OCI-LY7 (cell line): ENCODE measurements at regions not wholly inside any gene's neighbourhood (a gene's known extent, or its start where the extent isn't known, plus 50 kb on each side); places are given as distances from the start of the nearest gene placed in this dataset.

Experiments
- BruUV-seq: library from RNA; stranded (reverse); fragments of 400-500 nt; replicated peaks from 2 replicates; lab custom pipeline; 2021; lab: Mats Ljungman, UMichigan
- CTCF ChIA-PET: fragments of 300-600 bp; sonication (Branson Sonifier 250); formaldehyde crosslinking; loops from one replicate; lab custom pipeline; 2022; ENCODE audit warnings: antibody characterized with exemption; ENCODE audit not compliant: unreplicated experiment; lab: Charles Lee
- POLR2A ChIA-PET: fragments of 300-600 bp; sonication (Branson Sonifier 250); formaldehyde crosslinking; loops from one replicate; lab custom pipeline; 2022; ENCODE audit warnings: antibody characterized with exemption; lab: Charles Lee
- DNase-seq: peaks from one replicate; pipeline ENCODE4 v3.0.0-alpha.2; 2015; ENCODE audit warnings: low spot score
- H2AFZ ChIP-seq: fragments of 200-600 bp; sonication (generic), shearing (Covaris generic); 2 replicates; pipeline ENCODE4 v1.6.1; 2014; ENCODE audit warnings: mild to moderate bottlenecking, antibody characterized with exemption, low read length, moderate library complexity
- H3K27ac ChIP-seq: fragments of 200-600 bp; sonication (generic); 2 replicates; pipeline ENCODE4 v1.5.1; 2014; ENCODE audit warnings: mixed run types, low read depth, mild to moderate bottlenecking, moderate library complexity, low read length, inconsistent platforms; ENCODE audit not compliant: poor library complexity, severe bottlenecking
- H3K36me3 ChIP-seq: fragments of 200-600 bp; sonication (generic); 2 replicates; pipeline ENCODE4 v1.6.1; 2014; ENCODE audit warnings: mild to moderate bottlenecking, antibody characterized with exemption, low read length, moderate library complexity, mixed read lengths; ENCODE audit not compliant: insufficient read depth
- H3K4me1 ChIP-seq: fragments of 200-600 bp; sonication (generic); 2 replicates; pipeline ENCODE4 v1.5.1; 2014; ENCODE audit warnings: mild to moderate bottlenecking, low read length; ENCODE audit not compliant: insufficient read depth, poor library complexity, severe bottlenecking
- H3K4me2 ChIP-seq: fragments of 200-600 bp; sonication (generic); 2 replicates; pipeline ENCODE4 v1.6.1; 2014; ENCODE audit warnings: mild to moderate bottlenecking, low read length
- H3K4me3 ChIP-seq: fragments of 200-600 bp; sonication (generic); 2 replicates; pipeline ENCODE4 v1.5.1; 2014; ENCODE audit warnings: mild to moderate bottlenecking, low read depth, low read length; ENCODE audit not compliant: poor library complexity, severe bottlenecking
- H3K79me2 ChIP-seq: fragments of 200-600 bp; sonication (generic); 2 replicates; pipeline ENCODE4 v1.6.1; 2016; ENCODE audit warnings: low read depth, mild to moderate bottlenecking, low read length, moderate library complexity, mixed read lengths; ENCODE audit not compliant: insufficient read depth
- H3K9me2 ChIP-seq: fragments of 200-600 bp; sonication (generic); 2 replicates; pipeline ENCODE4 v1.6.1; 2016; ENCODE audit warnings: mild to moderate bottlenecking, low read length, mixed read lengths; ENCODE audit not compliant: insufficient read depth
- H3K9me3 ChIP-seq: fragments of 200-600 bp; sonication (generic); 2 replicates; pipeline ENCODE4 v1.6.1; 2014; ENCODE audit warnings: mild to moderate bottlenecking, mixed run types, low read length, mixed read lengths
- H4K20me1 ChIP-seq: fragments of 200-600 bp; sonication (generic); 2 replicates; pipeline ENCODE4 v1.6.1; 2014; ENCODE audit warnings: mild to moderate bottlenecking, antibody characterized with exemption, low read length, moderate library complexity, mixed read lengths; ENCODE audit not compliant: insufficient read depth
- CTCF ChIP-seq: fragments of 200-600 bp; sonication (generic); conservative IDR thresholded peaks from 2 replicates; pipeline ENCODE4 v1.5.1; 2014; ENCODE audit warnings: mild to moderate bottlenecking, antibody characterized with exemption, low read length, moderate library complexity, mixed read lengths
- EZH2phosphoT487 ChIP-seq: fragments of 200-600 bp; sonication (generic); IDR thresholded peaks from 2 replicates; pipeline ENCODE4 v1.6.1; 2018; ENCODE audit warnings: low read depth, borderline replicate concordance, mild to moderate bottlenecking, mixed run types, antibody characterized with exemption, low read length, moderate library complexity, mixed read lengths
- intact Hi-C: fragments of 100-400 bp; cut with micrococcal nuclease; formaldehyde crosslinking; loops from one replicate; pipeline ENCODE4 v1.10.0; 2022; ENCODE audit not compliant: unreplicated experiment

GRCh38 chr18:2316082-2316750 lies 255.1 kb downstream of the METTL4 start:
- Histone ChIP-seq H3K9me2 (no peaks in the 10 kb centered on the region), H3K79me2 (no peaks in the 10 kb centered on the region), H3K4me1 (peaks cover 26% of the 10 kb centered on the region), H3K4me2 (no peak overlapping the region), H3K36me3 (no peaks in the 10 kb centered on the region; the same call in 1 of the 2 replicates), H4K20me1 (no peaks in the 10 kb centered on the region), H2AFZ (no peak overlapping the region), H3K9me3 (no peaks in the 10 kb centered on the region; the same call in 1 of the 2 replicates), H3K4me3 (no peak overlapping the region), H3K27ac (no peak overlapping the region)
- intact Hi-C loops: no loop called here
- POLR2A ChIA-PET: no interaction called here
- CTCF ChIA-PET: no interaction called here
- no TSS peak for BruUV-seq
- DNase-seq: no peak
- TF ChIP-seq EZH2phosphoT487 (no peak), CTCF (no peak)

DNA sequence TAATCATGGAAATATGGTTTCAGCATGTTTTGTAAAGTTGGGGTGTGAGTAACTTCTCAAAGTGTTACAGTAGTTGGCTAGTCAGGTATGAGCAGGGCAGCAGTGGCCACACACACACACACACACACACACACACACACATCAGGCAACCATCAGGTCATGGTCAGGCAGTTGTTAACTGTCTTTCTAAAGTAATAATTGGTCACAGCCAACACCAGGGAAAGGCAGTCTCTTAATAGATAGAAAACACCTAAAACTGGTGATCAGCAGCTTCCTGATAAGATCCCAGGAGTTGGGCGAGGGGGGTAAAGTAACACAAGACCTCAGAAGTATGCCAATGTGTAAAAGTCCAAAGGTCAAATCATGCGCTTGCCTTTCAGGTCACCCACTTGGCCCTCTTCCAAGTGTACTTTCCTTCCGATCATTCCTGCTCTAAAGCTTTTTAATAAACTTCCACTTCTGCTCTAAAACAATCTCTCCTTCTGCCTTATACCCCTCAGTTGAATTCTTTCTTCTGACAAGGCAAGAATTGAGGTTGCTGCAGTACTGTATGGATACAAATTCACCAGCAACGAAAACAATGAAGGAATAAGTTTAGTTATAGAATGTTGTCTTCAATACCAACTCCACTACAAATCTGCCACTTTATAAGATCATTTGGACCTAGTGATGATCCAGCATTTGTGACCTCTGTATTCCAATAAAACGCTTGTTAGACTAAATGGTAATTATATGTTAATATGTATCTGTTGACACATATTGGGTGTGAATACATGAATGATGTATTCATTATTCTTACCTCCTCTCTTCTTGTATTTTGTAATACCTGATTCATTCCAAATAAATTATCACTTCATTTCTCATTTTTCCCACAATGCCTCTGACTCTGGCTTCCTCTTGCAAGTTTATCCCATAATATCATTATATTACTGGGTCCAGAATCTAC lies 254.3 kb downstream of the METTL4 start:
- Histone ChIP-seq H3K36me3 (no peaks in the 10 kb centered on the region; the same call in 1 of the 2 replicates), H3K4me2 (no peak overlapping the region), H3K9me3 (no peaks in the 10 kb centered on the region; the same call in 1 of the 2 replicates), H3K4me3 (no peak overlapping the region), H3K79me2 (no peaks in the 10 kb centered on the region), H3K27ac (no peak overlapping the region), H2AFZ (no peak overlapping the region), H3K9me2 (no peaks in the 10 kb centered on the region), H4K20me1 (no peaks in the 10 kb centered on the region), H3K4me1 (peaks cover 29% of the 10 kb centered on the region)
- intact Hi-C loops: no loop called here
- ChIA-PET CTCF (no interaction called here), POLR2A (no interaction called here)
- no TSS peak for BruUV-seq
- no peak for TF ChIP-seq CTCF
- no peak for DNase-seq
